ENCODE measurements at regions not wholly inside any gene's neighbourhood (a gene's known extent, or its start where the extent isn't known, plus 50 kb on each side); places are given as distances from the start of the nearest gene placed in this dataset.

DNA sequence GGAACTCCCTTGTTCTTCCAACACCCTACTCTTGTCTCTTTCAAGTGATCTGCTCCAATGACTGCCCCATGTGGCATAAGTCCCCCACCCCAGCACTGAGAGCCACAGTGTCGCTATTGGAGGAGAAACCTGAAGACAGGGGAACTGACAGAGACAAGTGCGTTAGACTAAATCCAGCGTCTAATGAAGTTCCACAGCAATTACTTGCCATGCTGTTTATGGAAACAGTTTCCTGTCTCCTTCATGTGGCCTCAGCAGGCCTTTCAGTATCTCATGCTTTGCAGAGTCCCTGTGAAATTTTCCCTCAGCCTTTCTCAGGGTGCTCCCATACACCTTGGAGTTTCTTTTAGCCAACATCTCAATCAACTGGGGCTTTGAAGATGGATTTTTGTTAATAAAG is 277.4 kb downstream of the ETS1 start:
- peaks cover 6% of the 10 kb centered on the region; the same call in 1 of the 2 replicates for H3K9me1 ChIP-seq (ENCODE audit: insufficient read depth, low read length)
- H3K79me1 ChIP-seq (ENCODE audit: low read depth in 1 of 2, low read length in 2 of 2) = no peaks in the 10 kb centered on the region
- no peak overlapping the region for H2BK120ac ChIP-seq (ENCODE audit: low read depth, low read length)
- H3K4me1 ChIP-seq (ENCODE audit: control insufficient read depth, insufficient read depth, low read length) = peaks cover 6% of the 10 kb centered on the region
- ATAC-seq (ENCODE audit: low read depth) (no peak), DNase-seq (peak; percentile 8)
- H2BK15ac ChIP-seq (ENCODE audit: low read depth, low read length) = no peak overlapping the region
- no peak overlapping the region for H2AFZ ChIP-seq (replicated peaks; ENCODE audit: low read length, poor library complexity)
- 38% methylated on average over 2 of the region's 3 CpGs; no CpG with 5 or more reads in 1 of the 2 experiments for WGBS, 2 experiments (ENCODE audit: extremely low coverage in 2 of 2, insufficient read length in 1 of 2)
- ChIA-PET CTCF (no interaction called here), POLR2A (ENCODE audit: unreplicated experiment) (no interaction called here)
- H3K4me2 ChIP-seq (ENCODE audit: low read depth, low read length) = no peak overlapping the region
- no peak overlapping the region for H3K27ac ChIP-seq (ENCODE audit: insufficient read depth, low read length)
- intact Hi-C loops (cut with micrococcal nuclease) = no loop called here
- no peak overlapping the region for H3K14ac ChIP-seq (replicated peaks; ENCODE audit: low read depth, low read length)
- peaks cover 2% of the 10 kb centered on the region for H3K9me3 ChIP-seq (ENCODE audit: control insufficient read depth, insufficient read depth, low read length)
- H3K4ac ChIP-seq (ENCODE audit: low read depth, low read length) = no peak overlapping the region
- no peak overlapping the region for H4K91ac ChIP-seq (ENCODE audit: insufficient read depth, low read depth, low read length)
- H4K8ac ChIP-seq (ENCODE audit: low read depth in 2 of 2, low read length in 2 of 2) = no peak overlapping the region
- TF ChIP-seq POLR2A (IDR thresholded peaks at IDR 0.05; ENCODE audit: low read depth, low read length) (no peak), RCOR1 (IDR thresholded peaks at IDR 0.05; ENCODE audit: insufficient replicate concordance, low read length) (no peak), CHD1 (IDR thresholded peaks at IDR 0.05; ENCODE audit: low read depth, low read length) (no peak), MAFK (IDR thresholded peaks at IDR 0.05; ENCODE audit: low read depth, low read length) (no peak), RFX5 (IDR thresholded peaks at IDR 0.05; ENCODE audit: low read depth, low read length) (no peak), FOS (IDR thresholded peaks at IDR 0.05; ENCODE audit: low read depth, low read length) (no peak), MAZ (IDR thresholded peaks at IDR 0.05; ENCODE audit: borderline replicate concordance, low read depth, low read length) (no peak), SMC3 (IDR thresholded peaks at IDR 0.05; ENCODE audit: low read depth, low read length) (no peak), MXI1 (IDR thresholded peaks at IDR 0.05; ENCODE audit: borderline replicate concordance, low read depth, low read length) (no peak), RAD21 (IDR thresholded peaks at IDR 0.05; ENCODE audit: low read length) (no peak), NFE2L2 (IDR thresholded peaks at IDR 0.05; ENCODE audit: low read depth, low read length) (no peak), BHLHE40 (IDR thresholded peaks at IDR 0.05; ENCODE audit: low read depth, low read length) (no peak), ELK1 (IDR thresholded peaks at IDR 0.05; ENCODE audit: borderline replicate concordance, low read depth, low read length) (no peak), CEBPB (IDR thresholded peaks at IDR 0.05; ENCODE audit: low read depth, low read length) (no peak)
- TF ChIP-seq, protein P1, sequence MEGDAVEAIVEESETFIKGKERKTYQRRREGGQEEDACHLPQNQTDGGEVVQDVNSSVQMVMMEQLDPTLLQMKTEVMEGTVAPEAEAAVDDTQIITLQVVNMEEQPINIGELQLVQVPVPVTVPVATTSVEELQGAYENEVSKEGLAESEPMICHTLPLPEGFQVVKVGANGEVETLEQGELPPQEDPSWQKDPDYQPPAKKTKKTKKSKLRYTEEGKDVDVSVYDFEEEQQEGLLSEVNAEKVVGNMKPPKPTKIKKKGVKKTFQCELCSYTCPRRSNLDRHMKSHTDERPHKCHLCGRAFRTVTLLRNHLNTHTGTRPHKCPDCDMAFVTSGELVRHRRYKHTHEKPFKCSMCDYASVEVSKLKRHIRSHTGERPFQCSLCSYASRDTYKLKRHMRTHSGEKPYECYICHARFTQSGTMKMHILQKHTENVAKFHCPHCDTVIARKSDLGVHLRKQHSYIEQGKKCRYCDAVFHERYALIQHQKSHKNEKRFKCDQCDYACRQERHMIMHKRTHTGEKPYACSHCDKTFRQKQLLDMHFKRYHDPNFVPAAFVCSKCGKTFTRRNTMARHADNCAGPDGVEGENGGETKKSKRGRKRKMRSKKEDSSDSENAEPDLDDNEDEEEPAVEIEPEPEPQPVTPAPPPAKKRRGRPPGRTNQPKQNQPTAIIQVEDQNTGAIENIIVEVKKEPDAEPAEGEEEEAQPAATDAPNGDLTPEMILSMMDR (conservative IDR thresholded peaks at IDR 0.05; ENCODE audit: low read depth, low read length) = no peak
- TF ChIP-seq, protein P2, sequence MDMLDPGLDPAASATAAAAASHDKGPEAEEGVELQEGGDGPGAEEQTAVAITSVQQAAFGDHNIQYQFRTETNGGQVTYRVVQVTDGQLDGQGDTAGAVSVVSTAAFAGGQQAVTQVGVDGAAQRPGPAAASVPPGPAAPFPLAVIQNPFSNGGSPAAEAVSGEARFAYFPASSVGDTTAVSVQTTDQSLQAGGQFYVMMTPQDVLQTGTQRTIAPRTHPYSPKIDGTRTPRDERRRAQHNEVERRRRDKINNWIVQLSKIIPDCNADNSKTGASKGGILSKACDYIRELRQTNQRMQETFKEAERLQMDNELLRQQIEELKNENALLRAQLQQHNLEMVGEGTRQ (IDR thresholded peaks at IDR 0.05; ENCODE audit: low read depth, low read length) = no peak
- BruUV-seq (replicated peaks) = no TSS peak
- no peak overlapping the region for H3K18ac ChIP-seq (ENCODE audit: low read depth, low read length)
- H2AK9ac ChIP-seq (replicated peaks; ENCODE audit: low read depth, low read length, poor library complexity) = no peak overlapping the region
- no peaks in the 10 kb centered on the region for H4K20me1 ChIP-seq (ENCODE audit: insufficient read depth, low read length)
- no peak overlapping the region for H3K4me3 ChIP-seq (ENCODE audit: insufficient read depth, low read depth, low read length)
- H3K23ac ChIP-seq (ENCODE audit: low read depth, low read length) = no peak overlapping the region
- no peak overlapping the region for H4K5ac ChIP-seq (ENCODE audit: low read depth, low read length)
- H3K27me3 ChIP-seq (ENCODE audit: control insufficient read depth, insufficient read depth, low read length) = peaks cover 2% of the 10 kb centered on the region; the same call in 1 of the 2 replicates
- H3K36me3 ChIP-seq (ENCODE audit: control insufficient read depth, insufficient read depth, low read length) = no peaks in the 10 kb centered on the region
- H2AK5ac ChIP-seq (ENCODE audit: low read depth, low read length) = no peak overlapping the region
- in situ Hi-C loops (cut with MboI; ENCODE audit: low sequenced_read_pairs) = no loop called here
- H2BK20ac ChIP-seq (ENCODE audit: low read depth, low read length) = no peak overlapping the region
- no peak overlapping the region for H3K9ac ChIP-seq (ENCODE audit: low read depth, low read length)
- no peak overlapping the region for H3K56ac ChIP-seq (ENCODE audit: extremely low read depth, insufficient read depth, low read length)
- H2BK5ac ChIP-seq (ENCODE audit: low read depth, low read length, poor library complexity, severe bottlenecking) = no peak overlapping the region
- dilution Hi-C loops (cut with HindIII; ENCODE audit: low sequenced_read_pairs, unreplicated experiment) = no loop called here
